ENCODE measurements at regions not wholly inside any gene's neighbourhood (a gene's known extent, or its start where the extent isn't known, plus 50 kb on each side); places are given as distances from the start of the nearest gene placed in this dataset.

GRCh38 chrX:109812236-109812635 is 79.2 kb upstream of the ACSL4 start:
- intact Hi-C loops (cut with DNase I, micrococcal nuclease), result no loop called here
- no peak for TF ChIP-seq CTCF (IDR thresholded peaks at IDR 0.05)
- H3K4me1 ChIP-seq (ENCODE audit: insufficient read depth, low read length), result no peaks in the 10 kb centered on the region
- no peaks in the 10 kb centered on the region for H3K4me1 Mint-ChIP-seq (ENCODE audit: low read depth)
- no peaks in the 10 kb centered on the region for H3K27me3 Mint-ChIP-seq
- no peaks in the 10 kb centered on the region for H3K36me3 ChIP-seq (ENCODE audit: insufficient read depth, low read length)
- H3K4me3 ChIP-seq (ENCODE audit: low read length), result no peak overlapping the region
- H3K9me3 Mint-ChIP-seq, result no peaks in the 10 kb centered on the region
- CTCF ChIA-PET, result no interaction called here
- no peaks in the 10 kb centered on the region for H3K36me3 Mint-ChIP-seq (ENCODE audit: low read depth)
- no peaks in the 10 kb centered on the region for H3K27me3 ChIP-seq (ENCODE audit: control insufficient read depth in 1 of 2, insufficient read depth in 2 of 2, low read length in 2 of 2)
- ATAC-seq (ENCODE audit: poor library complexity) (no peak), DNase-seq (no peak)
- no peak overlapping the region for H3K27ac Mint-ChIP-seq
- H3K27ac ChIP-seq (ENCODE audit: low read depth in 1 of 2, low read length in 2 of 2), result no peak overlapping the region
- POLR2A ChIA-PET, result no interaction called here
- no peaks in the 10 kb centered on the region for H3K9me3 ChIP-seq (ENCODE audit: control insufficient read depth in 1 of 2, insufficient read depth in 1 of 2, low read length in 2 of 2)
- no peak overlapping the region for H3K4me3 Mint-ChIP-seq

DNA sequence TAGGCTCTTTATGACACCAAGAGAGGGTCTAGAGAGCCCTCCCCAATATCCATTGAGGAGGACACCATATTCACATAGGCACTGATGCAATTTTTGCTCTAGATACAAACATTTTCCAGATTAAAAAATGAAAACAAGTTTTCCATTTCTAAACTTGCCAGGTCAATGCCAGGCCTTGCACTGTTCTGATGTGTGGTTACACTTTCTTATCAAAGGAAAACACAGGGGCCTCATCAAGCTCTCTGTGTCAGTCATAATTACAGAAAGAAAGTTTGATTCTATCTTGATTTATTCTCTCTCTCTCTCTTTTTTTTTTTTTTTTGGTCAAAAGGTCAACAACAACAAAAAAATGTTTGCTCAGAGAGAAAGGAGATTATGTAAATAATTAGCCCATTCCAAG is 80.2 kb upstream of the ACSL4 start:
- Mint-ChIP-seq H3K36me3 (ENCODE audit: low read depth) (no peaks in the 10 kb centered on the region), H3K27me3 (no peaks in the 10 kb centered on the region), H3K9me3 (no peaks in the 10 kb centered on the region), H3K27ac (no peak overlapping the region), H3K4me1 (ENCODE audit: low read depth) (no peaks in the 10 kb centered on the region), H3K4me3 (no peak overlapping the region)
- Histone ChIP-seq H3K9me3 (ENCODE audit: control insufficient read depth in 1 of 2, insufficient read depth in 1 of 2, low read length in 2 of 2) (no peaks in the 10 kb centered on the region), H3K4me3 (ENCODE audit: low read length) (no peak overlapping the region), H3K27me3 (ENCODE audit: control insufficient read depth in 1 of 2, insufficient read depth in 2 of 2, low read length in 2 of 2) (no peaks in the 10 kb centered on the region), H3K36me3 (ENCODE audit: insufficient read depth, low read length) (no peaks in the 10 kb centered on the region), H3K27ac (ENCODE audit: low read depth in 1 of 2, low read length in 2 of 2) (no peak overlapping the region), H3K4me1 (ENCODE audit: insufficient read depth, low read length) (no peaks in the 10 kb centered on the region)
- intact Hi-C loops (cut with DNase I, micrococcal nuclease), result no loop called here
- ChIA-PET CTCF (interaction anchor here (1.1 kb wide), 1 partner anchor 10 kb away, joined by 4 read pairs; no protein-coding TSS in a partner anchor), POLR2A (no interaction called here)
- no peak for TF ChIP-seq CTCF (IDR thresholded peaks at IDR 0.05)
- no peak for ATAC-seq (ENCODE audit: poor library complexity)
- DNase-seq, result no peak

- POLR2A ChIA-PET, result no interaction called here
- Mint-ChIP-seq H3K4me1 (ENCODE audit: low read depth) (no peaks in the 10 kb centered on the region), H3K4me3 (no peak overlapping the region), H3K9me3 (no peaks in the 10 kb centered on the region), H3K27me3 (no peaks in the 10 kb centered on the region), H3K27ac (no peak overlapping the region), H3K36me3 (ENCODE audit: low read depth) (no peaks in the 10 kb centered on the region)
- no peaks in the 10 kb centered on the region for H3K9me3 ChIP-seq (ENCODE audit: control insufficient read depth in 1 of 2, insufficient read depth in 1 of 2, low read length in 2 of 2)
- no peak overlapping the region for H3K4me3 ChIP-seq (ENCODE audit: low read length)
- H3K27me3 ChIP-seq (ENCODE audit: control insufficient read depth in 1 of 2, insufficient read depth in 2 of 2, low read length in 2 of 2), result no peaks in the 10 kb centered on the region
- CTCF ChIA-PET, result no interaction called here
- TF ChIP-seq CTCF (IDR thresholded peaks at IDR 0.05), result no peak
- intact Hi-C loops (cut with DNase I, micrococcal nuclease), result no loop called here
- DNase-seq, result no peak
- H3K4me1 ChIP-seq (ENCODE audit: insufficient read depth, low read length), result no peaks in the 10 kb centered on the region
- ATAC-seq (ENCODE audit: poor library complexity), result no peak
- H3K36me3 ChIP-seq (ENCODE audit: insufficient read depth, low read length), result no peaks in the 10 kb centered on the region
- H3K27ac ChIP-seq (ENCODE audit: low read depth in 1 of 2, low read length in 2 of 2), result no peak overlapping the region
These were observed 85.9 kb upstream of the ACSL4 start for GRCh38 chrX:109818976-109819375.

Data from CD4-positive, alpha-beta T cell (primary cell).